KMS-11 (cell line): ENCODE measurements at regions not wholly inside any gene's neighbourhood (a gene's known extent, or its start where the extent isn't known, plus 50 kb on each side); places are given as distances from the start of the nearest gene placed in this dataset.

Experiments used
- H2AFZ ChIP-seq: fragments of 200-600 bp; sonication (generic); 2 replicates; pipeline ENCODE4 v1.6.1; 2016; ENCODE audit warnings: antibody characterized with exemption, mixed run types, low read depth
- H3K27ac ChIP-seq: fragments of 200-600 bp; sonication (generic); 2 replicates; pipeline ENCODE4 v1.6.1; 2016; ENCODE audit warnings: mild to moderate bottlenecking, mixed run types
- H3K27me3 ChIP-seq: fragments of 200-600 bp; sonication (generic); 2 replicates; pipeline ENCODE4 v1.6.1; 2017; ENCODE audit warnings: mild to moderate bottlenecking, low read depth, mixed run types, moderate library complexity; ENCODE audit not compliant: insufficient read depth
- H3K36me3 ChIP-seq: fragments of 200-600 bp; sonication (generic); 2 replicates; pipeline ENCODE4 v1.6.1; 2017; ENCODE audit warnings: mild to moderate bottlenecking, mixed run types; ENCODE audit not compliant: insufficient read depth
- H3K4me1 ChIP-seq: fragments of 200-600 bp; sonication (generic); 2 replicates; pipeline ENCODE4 v1.6.1; 2016; ENCODE audit warnings: mild to moderate bottlenecking, low read depth, mixed run types; ENCODE audit not compliant: poor library complexity, severe bottlenecking
- H3K4me2 ChIP-seq: fragments of 200-600 bp; sonication (generic); 2 replicates; pipeline ENCODE4 v1.7.0; 2016; ENCODE audit warnings: mild to moderate bottlenecking, mixed run types
- H3K4me3 ChIP-seq: fragments of 200-600 bp; sonication (generic); IDR thresholded peaks from 2 replicates; pipeline ENCODE4 v1.6.1; 2017; ENCODE audit warnings: low read depth, low read length, mixed read lengths; ENCODE audit not compliant: insufficient read depth
- H3K79me2 ChIP-seq: fragments of 200-600 bp; sonication (generic); 2 replicates; pipeline ENCODE4 v1.6.1; 2016; ENCODE audit warnings: low read depth, mixed run types; ENCODE audit not compliant: insufficient read depth
- H3K9ac ChIP-seq: fragments of 200-600 bp; sonication (generic); 2 replicates; pipeline ENCODE4 v1.6.1; 2016; ENCODE audit warnings: mild to moderate bottlenecking, mixed run types
- H4K20me1 ChIP-seq: fragments of 200-600 bp; sonication (generic); 2 replicates; pipeline ENCODE4 v1.6.1; 2016; ENCODE audit warnings: mild to moderate bottlenecking, mixed run types; ENCODE audit not compliant: insufficient read depth
- CTCF ChIP-seq: fragments of 200-600 bp; sonication (generic); conservative IDR thresholded peaks from 2 replicates; pipeline ENCODE4 v1.6.1; 2017; ENCODE audit warnings: low read depth, mild to moderate bottlenecking, antibody characterized with exemption, low read length, moderate library complexity, mixed read lengths

- TF ChIP-seq CTCF, result no peak
- H3K79me2 ChIP-seq, result no peaks in the 10 kb centered on the region
- no peak overlapping the region for H2AFZ ChIP-seq
- H3K27me3 ChIP-seq, result no peaks in the 10 kb centered on the region
- H3K4me3 ChIP-seq, result no peak overlapping the region
- no peaks in the 10 kb centered on the region for H3K36me3 ChIP-seq
- no peaks in the 10 kb centered on the region for H4K20me1 ChIP-seq
- H3K4me2 ChIP-seq, result no peak overlapping the region
- H3K27ac ChIP-seq, result no peak overlapping the region
- H3K4me1 ChIP-seq, result no peaks in the 10 kb centered on the region
- H3K9ac ChIP-seq, result no peak overlapping the region
Observed at GRCh38 chr6:140048202-140048790, 673.8 kb upstream of the CITED2 start.

- no peak overlapping the region for H2AFZ ChIP-seq
- H3K9ac ChIP-seq, result no peak overlapping the region
- no peaks in the 10 kb centered on the region for H3K4me1 ChIP-seq
- H3K27ac ChIP-seq, result no peak overlapping the region
- no peak overlapping the region for H3K4me3 ChIP-seq
- H4K20me1 ChIP-seq, result no peaks in the 10 kb centered on the region
- no peak overlapping the region for H3K4me2 ChIP-seq
- TF ChIP-seq CTCF, result no peak
- H3K36me3 ChIP-seq, result no peaks in the 10 kb centered on the region
- H3K79me2 ChIP-seq, result no peaks in the 10 kb centered on the region
- H3K27me3 ChIP-seq, result no peaks in the 10 kb centered on the region
Observed at GRCh38 chr6:140047321-140047720, 672.9 kb upstream of the CITED2 start.

- TF ChIP-seq CTCF, result no peak
- Histone ChIP-seq H3K4me1 (no peaks in the 10 kb centered on the region), H3K4me2 (no peak overlapping the region), H4K20me1 (no peaks in the 10 kb centered on the region), H3K4me3 (no peak overlapping the region), H3K27ac (no peak overlapping the region), H2AFZ (no peak overlapping the region), H3K27me3 (no peaks in the 10 kb centered on the region), H3K36me3 (no peaks in the 10 kb centered on the region), H3K79me2 (no peaks in the 10 kb centered on the region), H3K9ac (no peak overlapping the region)
Observed at GRCh38 chr6:140046016-140046632, 671.7 kb upstream of the CITED2 start.

- Histone ChIP-seq H3K27me3 (no peaks in the 10 kb centered on the region), H3K4me1 (no peaks in the 10 kb centered on the region), H4K20me1 (no peaks in the 10 kb centered on the region), H3K36me3 (no peaks in the 10 kb centered on the region), H3K79me2 (no peaks in the 10 kb centered on the region), H3K27ac (no peak overlapping the region), H3K4me3 (no peak overlapping the region), H3K9ac (no peak overlapping the region), H2AFZ (no peak overlapping the region), H3K4me2 (no peak overlapping the region)
- TF ChIP-seq CTCF, result no peak
Observed at GRCh38 chr6:140045116-140045515, 670.7 kb upstream of the CITED2 start.
